COLO668 (cell line): ENCODE measurements at regions not wholly inside any gene's neighbourhood (a gene's known extent, or its start where the extent isn't known, plus 50 kb on each side); places are given as distances from the start of the nearest gene placed in this dataset.
A peak's percentile ranks its signal among the peaks of the same experiment; 100 is the strongest.
"Not testable (repeated sequence)": the region's sequence is repeated elsewhere in the genome, so short reads cannot be mapped to it uniquely, and the experiment has no call there.

ENCODE experiments used
- DNase-seq: peaks from one replicate; lab custom pipeline; 2025; ENCODE audit not compliant: unreplicated experiment; lab: John Stamatoyannopoulos, UW

GRCh38 chr10:114872519-114873087 lies 51.0 kb downstream of the FHIP2A start:
- no peak for DNase-seq

GRCh38 chr10:114874827-114875411 lies 53.3 kb downstream of the FHIP2A start:
- DNase-seq = peak; percentile 8

GRCh38 chr10:114875590-114876081 lies 54.1 kb downstream of the FHIP2A start:
- not testable (repeated sequence) for DNase-seq

GRCh38 chr10:114876169-114876568 lies 54.6 kb downstream of the FHIP2A start:
- peak; percentile 5 for DNase-seq

GRCh38 chr10:114876602-114877300 lies 55.2 kb downstream of the FHIP2A start:
- DNase-seq = peak; percentile 71

- no peak for DNase-seq
Measured at GRCh38 chr10:114877301-114877644, 55.7 kb downstream of the FHIP2A start.

- no peak for DNase-seq
Measured at GRCh38 chr10:114879093-114879492, 57.5 kb downstream of the FHIP2A start.

GRCh38 chr10:114879541-114880158 lies 58.1 kb downstream of the FHIP2A start:
- DNase-seq = no peak

- no peak for DNase-seq
Measured at GRCh38 chr10:114881417-114881816, 56.6 kb upstream of the TRUB1 start.

GRCh38 chr10:114881901-114882300 lies 56.1 kb upstream of the TRUB1 start:
- no peak for DNase-seq

- no peak for DNase-seq
Measured at GRCh38 chr10:114885443-114885842, 52.6 kb upstream of the TRUB1 start.
